WTC11 (cell line): ENCODE measurements at regions not wholly inside any gene's neighbourhood (a gene's known extent, or its start where the extent isn't known, plus 50 kb on each side); places are given as distances from the start of the nearest gene placed in this dataset.

ENCODE experiments used
- ATAC-seq: fragments of 200-7000 bp; cut with Tn5 transposase; 2 replicates; pipeline ENCODE4 v1.10.0; 2021; ENCODE audit warnings: mild to moderate bottlenecking, moderate library complexity
- CTCF ChIA-PET: fragments of 300-600 bp; sonication (Branson Sonifier 250); formaldehyde crosslinking; loops from one replicate; lab custom pipeline; 2021; ENCODE audit warnings: antibody characterized with exemption; lab: Charles Lee
- POLR2A ChIA-PET: fragments of 350-600 bp; sonication (Branson Sonifier 250); formaldehyde crosslinking; loops from one replicate; lab custom pipeline; 2021; ENCODE audit warnings: antibody characterized with exemption; lab: Charles Lee
- DNase-seq: peaks from one replicate; pipeline ENCODE4 v3.0.0; 2021; ENCODE audit warnings: low spot score
- H3K27ac Mint-ChIP-seq: 2 replicates; pipeline ENCODE4 v1.8.0; 2021; ENCODE audit warnings: mixed read lengths
- H3K27me3 Mint-ChIP-seq: 2 replicates; pipeline ENCODE4 v1.8.0; 2021; ENCODE audit warnings: low read depth, mild to moderate bottlenecking, moderate library complexity, mixed read lengths
- H3K36me3 Mint-ChIP-seq: 2 replicates; pipeline ENCODE4 v1.8.0; 2021; ENCODE audit warnings: mixed read lengths
- H3K4me1 Mint-ChIP-seq: 2 replicates; pipeline ENCODE4 v1.8.0; 2022; ENCODE audit warnings: mixed read lengths
- H3K4me3 Mint-ChIP-seq: 2 replicates; pipeline ENCODE4 v1.8.0; 2021; ENCODE audit warnings: mild to moderate bottlenecking, moderate library complexity, mixed read lengths
- H3K9me3 Mint-ChIP-seq: 2 replicates; pipeline ENCODE4 v1.8.0; 2021; ENCODE audit warnings: mixed read lengths
- AFF4 ChIP-seq: sonication (generic); formaldehyde crosslinking; IDR thresholded peaks from 2 replicates; pipeline ENCODE4 v1.8.1; 2023; ENCODE audit warnings: mild to moderate bottlenecking, missing genetic modification reagents, borderline replicate concordance
- ATF1 ChIP-seq: sonication (generic); formaldehyde crosslinking; IDR thresholded peaks from 2 replicates; pipeline ENCODE4 v1.8.1; 2023; ENCODE audit warnings: mild to moderate bottlenecking, moderate library complexity, missing genetic modification reagents
- CREM ChIP-seq: sonication (generic); formaldehyde crosslinking; IDR thresholded peaks from 2 replicates; pipeline ENCODE4 v1.8.1; 2022; ENCODE audit warnings: mild to moderate bottlenecking, missing genetic modification reagents, moderate library complexity
- E2F1 ChIP-seq: sonication (generic); formaldehyde crosslinking; IDR thresholded peaks from 2 replicates; pipeline ENCODE4 v1.8.0; 2022; ENCODE audit warnings: mild to moderate bottlenecking, missing genetic modification reagents
- GRHL2 ChIP-seq: fragments of 250-450 bp; sonication (Bioruptor Pico); IDR thresholded peaks from 2 replicates; pipeline ENCODE4 v1.8.0; 2022; ENCODE audit warnings: mild to moderate bottlenecking, moderate library complexity; ENCODE audit not compliant: insufficient replicate concordance, severe bottlenecking
- HMGA2 ChIP-seq: fragments of 250-450 bp; sonication (Bioruptor Pico); IDR thresholded peaks from 2 replicates; pipeline ENCODE4 v1.4.0; 2021; ENCODE audit warnings: mild to moderate bottlenecking, moderate library complexity
- MAX ChIP-seq: sonication (generic); formaldehyde crosslinking; IDR thresholded peaks from 2 replicates; pipeline ENCODE4 v1.8.0; 2022; ENCODE audit warnings: mild to moderate bottlenecking, missing genetic modification reagents
- MLX ChIP-seq: sonication (generic); formaldehyde crosslinking; IDR thresholded peaks from 2 replicates; pipeline ENCODE4 v1.8.1; 2023; ENCODE audit warnings: mild to moderate bottlenecking, missing genetic modification reagents, moderate library complexity
- NR1H2 ChIP-seq: sonication (generic); formaldehyde crosslinking; IDR thresholded peaks from 2 replicates; pipeline ENCODE4 v1.9.0; 2021; ENCODE audit warnings: mild to moderate bottlenecking, moderate library complexity, missing genetic modification reagents
- STAT6 ChIP-seq: sonication (generic); formaldehyde crosslinking; conservative IDR thresholded peaks from 2 replicates; pipeline ENCODE4 v1.8.1; 2023; ENCODE audit warnings: mild to moderate bottlenecking, low read depth, missing genetic modification reagents, moderate library complexity
- TEAD4 ChIP-seq: sonication (generic); formaldehyde crosslinking; IDR thresholded peaks from 2 replicates; pipeline ENCODE4 v1.8.0; 2022; ENCODE audit warnings: mild to moderate bottlenecking, missing genetic modification reagents
- TP53 ChIP-seq: sonication (generic); formaldehyde crosslinking; IDR thresholded peaks from 2 replicates; pipeline ENCODE4 v1.8.1; 2023; ENCODE audit warnings: mild to moderate bottlenecking, missing genetic modification reagents
- ZBTB43 ChIP-seq: sonication (generic); formaldehyde crosslinking; IDR thresholded peaks from 2 replicates; pipeline ENCODE4 v1.8.1; 2023; ENCODE audit warnings: mild to moderate bottlenecking, missing genetic modification reagents
- ZNF263 ChIP-seq: sonication (generic); formaldehyde crosslinking; IDR thresholded peaks from 2 replicates; pipeline ENCODE4 v1.8.1; 2022; ENCODE audit warnings: low read depth, mild to moderate bottlenecking, moderate library complexity, missing genetic modification reagents
- ZNF532 ChIP-seq: fragments of 250-450 bp; sonication (Bioruptor Pico); IDR thresholded peaks from 2 replicates; pipeline ENCODE4 v1.9.0; 2021; ENCODE audit warnings: mild to moderate bottlenecking, borderline replicate concordance

- DNase-seq (no peak), ATAC-seq (no peak)
- Mint-ChIP-seq H3K4me3 (no peak overlapping the region), H3K27ac (no peak overlapping the region), H3K27me3 (no peaks in the 10 kb centered on the region), H3K4me1 (peaks cover 13% of the 10 kb centered on the region), H3K9me3 (no peaks in the 10 kb centered on the region), H3K36me3 (no peaks in the 10 kb centered on the region)
- POLR2A ChIA-PET = no interaction called here
- CTCF ChIA-PET = no interaction called here
- no peak for TF ChIP-seq STAT6 (CRISPR knock-in tag)
- no peak for TF ChIP-seq MLX (CRISPR knock-in tag)
- TF ChIP-seq ZNF263 (CRISPR knock-in tag) = no peak
- TF ChIP-seq ZBTB43 = no peak
- no peak for TF ChIP-seq ATF1 (CRISPR knock-in tag)
- TF ChIP-seq TEAD4 (CRISPR knock-in tag) = no peak
- TF ChIP-seq CREM = no peak
- no peak for TF ChIP-seq HMGA2 (CRISPR knock-in tag)
- no peak for TF ChIP-seq TP53 (CRISPR knock-in tag)
- TF ChIP-seq GRHL2 (CRISPR knock-in tag) = no peak
- TF ChIP-seq NR1H2 (CRISPR knock-in tag) = no peak
- no peak for TF ChIP-seq AFF4 (CRISPR knock-in tag)
- no peak for TF ChIP-seq E2F1 (CRISPR knock-in tag)
- no peak for TF ChIP-seq MAX (CRISPR knock-in tag)
- TF ChIP-seq ZNF532 (CRISPR knock-in tag) = no peak
Measured at GRCh38 chr5:68550015-68550414, 334.5 kb downstream of the PIK3R1 start.
